HepG2 (cell line): ENCODE measurements at regions not wholly inside any gene's neighbourhood (a gene's known extent, or its start where the extent isn't known, plus 50 kb on each side); places are given as distances from the start of the nearest gene placed in this dataset.

Experiments used
- ATAC-seq: fragments of 200-7000 bp; cut with Tn5 transposase; 3 replicates; pipeline ENCODE4 v1.9.1; 2020; ENCODE audit warnings: mild to moderate bottlenecking, moderate library complexity
- BruUV-seq: library from RNA; stranded (reverse); fragments of 400-500 nt; replicated peaks from 2 replicates; lab custom pipeline; 2021; lab: Mats Ljungman, UMichigan
- CTCF ChIA-PET: fragments of 300-600 bp; formaldehyde crosslinking; extraction: SDS; loops from one replicate; lab custom pipeline; 2021; ENCODE audit warnings: low total read pairs, inconsistent platforms, low intra/inter-chr PET ratio; lab: Yijun Ruan, JAX
- POLR2A ChIA-PET: fragments of 350-600 bp; sonication (Branson Sonifier 250); formaldehyde crosslinking; loops from one replicate; lab custom pipeline; 2020; ENCODE audit warnings: antibody characterized with exemption, inconsistent platforms; lab: Yijun Ruan, JAX
- DNase-seq: peaks from one replicate; pipeline ENCODE4 v3.0.0-alpha.2; 2015; ENCODE audit warnings: low spot score
- FAIRE-seq: peaks from 3 replicates; lab custom pipeline; 2011; peaks lifted over from hg19 to GRCh38; lab: Jason Lieb, UNC
- H2AFZ ChIP-seq: one replicate; pipeline ENCODE4 v1.6.1; 2011; ENCODE audit warnings: low read length, inconsistent platforms
- H3K27ac ChIP-seq: fragments of 300-600 bp; 3 replicates; pipeline ENCODE4 v1.8.0; 2011; ENCODE audit warnings: mixed run types, mild to moderate bottlenecking, mixed read lengths, low read length, inconsistent platforms; ENCODE audit not compliant: insufficient read depth; ENCODE audit errors: extremely low read length
- H3K27me3 ChIP-seq, 2 experiments: fragments of 200-600 bp in 1 of 2; 2 replicates in 1 of 2; 3 replicates in 1 of 2; pipeline versions ENCODE4 v1.6.0 to v1.8.0; 2011; ENCODE audit warnings: low read length in 2 of 2, mild to moderate bottlenecking in 2 of 2, moderate library complexity in 2 of 2, inconsistent platforms in 1 of 2; ENCODE audit not compliant: insufficient read depth in 2 of 2, control insufficient read depth in 1 of 2
- H3K36me3 ChIP-seq, 2 experiments: fragments of 200-600 bp in 1 of 2; replicated peaks in 1 of 2; 2 replicates in 1 of 2; 3 replicates in 1 of 2; pipeline versions ENCODE4 v1.5.1 to v1.8.0; 2011; ENCODE audit warnings: low read length in 2 of 2, inconsistent platforms in 1 of 2; ENCODE audit not compliant: insufficient read depth in 2 of 2, control insufficient read depth in 1 of 2
- H3K4me1 ChIP-seq: 2 replicates; pipeline ENCODE4 v1.5.1; 2012; ENCODE audit warnings: low read length, inconsistent platforms; ENCODE audit not compliant: insufficient read depth
- H3K4me2 ChIP-seq: 2 replicates; pipeline ENCODE4 v1.6.0; 2011; ENCODE audit warnings: low read depth, low read length, inconsistent platforms
- H3K4me3 ChIP-seq, 3 experiments: fragments of 200-600 bp in 1 of 3; sonication (generic), shearing (Covaris generic) in 1 of 3; replicated peaks in 1 of 3; 2 replicates each; pipeline ENCODE4 v1.5.1; 2011 to 2016; ENCODE audit warnings: low read length in 3 of 3, inconsistent platforms in 2 of 3, low read depth in 2 of 3, mild to moderate bottlenecking in 2 of 3, control low read depth in 1 of 3, mixed read lengths in 1 of 3; ENCODE audit not compliant: insufficient read depth in 1 of 3
- H3K79me2 ChIP-seq: one replicate; pipeline ENCODE4 v1.6.1; 2011; ENCODE audit warnings: low read length, inconsistent platforms; ENCODE audit not compliant: insufficient read depth
- H3K9ac ChIP-seq: 2 replicates; pipeline ENCODE4 v1.6.0; 2011; ENCODE audit warnings: mild to moderate bottlenecking, low read depth, low read length, inconsistent platforms; ENCODE audit not compliant: insufficient read depth
- H3K9me3 ChIP-seq: 2 replicates; pipeline ENCODE4 v1.5.1; 2012; ENCODE audit warnings: mild to moderate bottlenecking, low read length
- H4K20me1 ChIP-seq: 2 replicates; pipeline ENCODE4 v1.6.0; 2011; ENCODE audit warnings: inconsistent platforms, mild to moderate bottlenecking, low read length, moderate library complexity; ENCODE audit not compliant: insufficient read depth
- CCAR2 ChIP-seq: fragments of 200-400 bp; formaldehyde crosslinking; optimal IDR thresholded peaks from 2 replicates; pipeline ENCODE3; 2018; ENCODE audit warnings: low read depth, mild to moderate bottlenecking, low read length, moderate library complexity
- DR1 ChIP-seq: sonication (generic); formaldehyde crosslinking; IDR thresholded peaks from 2 replicates; pipeline ENCODE4 v1.8.0; 2021; ENCODE audit warnings: mild to moderate bottlenecking, missing genetic modification reagents, inconsistent platforms
- HNRNPUL1 ChIP-seq: fragments of 200-400 bp; formaldehyde crosslinking; IDR thresholded peaks from 2 replicates; pipeline ENCODE4 v1.6.1; 2017; ENCODE audit warnings: low read depth, mild to moderate bottlenecking, low read length, moderate library complexity
- KDM1A ChIP-seq: IDR thresholded peaks from 2 replicates; pipeline ENCODE4 v1.6.1; 2016; ENCODE audit warnings: missing compliant biosample characterization
- MXD3 ChIP-seq: IDR thresholded peaks from 2 replicates; pipeline ENCODE4 v1.6.1; 2016; ENCODE audit warnings: mild to moderate bottlenecking, missing biosample characterization, missing genetic modification reagents
- NCOA5 ChIP-seq: sonication (generic); formaldehyde crosslinking; IDR thresholded peaks from 2 replicates; pipeline ENCODE4 v1.4.0; 2020; ENCODE audit warnings: missing genetic modification reagents
- SP140L ChIP-seq: sonication (generic); formaldehyde crosslinking; IDR thresholded peaks from 2 replicates; pipeline ENCODE4 v1.4.0; 2020; ENCODE audit warnings: missing genetic modification reagents, borderline replicate concordance
- ZBTB38 ChIP-seq: sonication (generic); formaldehyde crosslinking; IDR thresholded peaks from 2 replicates; pipeline ENCODE4 v1.5.1; 2020; ENCODE audit warnings: mild to moderate bottlenecking, missing genetic modification reagents
- ZEB1 ChIP-seq: IDR thresholded peaks from 2 replicates; pipeline ENCODE4 v1.6.1; 2012; ENCODE audit warnings: mild to moderate bottlenecking, low read depth, inconsistent platforms; ENCODE audit not compliant: insufficient replicate concordance
- ZFX ChIP-seq: sonication (generic); formaldehyde crosslinking; IDR thresholded peaks from 2 replicates; pipeline ENCODE4 v1.4.0; 2020; ENCODE audit warnings: mild to moderate bottlenecking, low read depth, missing genetic modification reagents, moderate library complexity
- ZNF136 ChIP-seq: sonication (generic); formaldehyde crosslinking; IDR thresholded peaks from 2 replicates; pipeline ENCODE4 v1.8.1; 2022; ENCODE audit warnings: low read depth, mild to moderate bottlenecking, moderate library complexity, missing genetic modification reagents
- ZNF296 ChIP-seq: sonication (generic); formaldehyde crosslinking; conservative IDR thresholded peaks from 2 replicates; pipeline ENCODE4 v1.5.0; 2020; ENCODE audit warnings: mild to moderate bottlenecking, missing genetic modification reagents
- ZNF33B ChIP-seq: sonication (generic); formaldehyde crosslinking; IDR thresholded peaks from 2 replicates; pipeline ENCODE4 v1.5.1; 2020; ENCODE audit warnings: mild to moderate bottlenecking, missing genetic modification reagents
- ZSCAN31 ChIP-seq: sonication (generic); formaldehyde crosslinking; IDR thresholded peaks from 2 replicates; pipeline ENCODE4 v1.5.0; 2020; ENCODE audit warnings: low read depth, mild to moderate bottlenecking, missing genetic modification reagents
- in situ Hi-C: cut with HindIII; loops from 2 replicates; pipeline ENCODE4 v1.10.0; 2017; ENCODE audit warnings: low pct_unique_long_range_greater_than_20kb; ENCODE audit not compliant: extremely low pct_ligation_motif_present
- intact Hi-C: fragments of 100-400 bp; cut with micrococcal nuclease; formaldehyde crosslinking; loops from one replicate; pipeline ENCODE4 v1.10.0; 2022; ENCODE audit not compliant: unreplicated experiment
- TF ChIP-seq, protein P1 (sequence below): IDR thresholded peaks from 2 replicates; pipeline ENCODE4 v1.6.1; 2016; ENCODE audit warnings: control low read depth

DNA sequence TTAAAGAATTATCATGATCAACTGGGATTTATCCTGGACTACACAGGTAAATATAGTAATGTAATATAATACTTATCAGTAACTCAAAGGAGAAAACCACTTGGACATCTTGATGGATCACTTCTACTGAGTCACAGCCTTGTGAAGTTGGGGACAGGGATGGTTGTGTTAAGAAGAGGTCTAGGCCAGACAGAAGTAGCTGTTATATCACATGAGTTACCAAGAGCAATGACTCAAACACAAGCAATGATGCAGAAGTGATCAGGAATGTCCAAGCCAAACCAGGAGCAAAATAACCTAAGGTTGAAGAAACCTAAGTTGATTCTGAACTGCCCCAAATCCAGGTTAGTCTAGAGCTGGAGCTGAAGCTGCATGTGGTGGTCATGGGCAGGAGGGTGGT, 424.5 kb upstream of the DAB1 start:
- CTCF ChIA-PET, result no interaction called here
- H3K4me2 ChIP-seq, result no peak overlapping the region
- H3K27ac ChIP-seq, result no peak overlapping the region
- no peaks in the 10 kb centered on the region for H3K9me3 ChIP-seq
- H3K4me3 ChIP-seq, result no peak overlapping the region
- ATAC-seq, result no peak
- H3K36me3 ChIP-seq, result no peaks in the 10 kb centered on the region
- no peak overlapping the region for H3K9ac ChIP-seq
- BruUV-seq, result no TSS peak
- TF ChIP-seq SP140L, result no peak
- no peak for TF ChIP-seq HNRNPUL1
- no peak for TF ChIP-seq DR1 (CRISPR knock-in tag)
- TF ChIP-seq ZNF296 (CRISPR knock-in tag), result no peak
- TF ChIP-seq, protein P1, sequence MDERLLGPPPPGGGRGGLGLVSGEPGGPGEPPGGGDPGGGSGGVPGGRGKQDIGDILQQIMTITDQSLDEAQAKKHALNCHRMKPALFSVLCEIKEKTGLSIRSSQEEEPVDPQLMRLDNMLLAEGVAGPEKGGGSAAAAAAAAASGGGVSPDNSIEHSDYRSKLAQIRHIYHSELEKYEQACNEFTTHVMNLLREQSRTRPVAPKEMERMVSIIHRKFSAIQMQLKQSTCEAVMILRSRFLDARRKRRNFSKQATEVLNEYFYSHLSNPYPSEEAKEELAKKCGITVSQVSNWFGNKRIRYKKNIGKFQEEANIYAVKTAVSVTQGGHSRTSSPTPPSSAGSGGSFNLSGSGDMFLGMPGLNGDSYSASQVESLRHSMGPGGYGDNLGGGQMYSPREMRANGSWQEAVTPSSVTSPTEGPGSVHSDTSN (CRISPR knock-in tag), result no peak
- no peak for TF ChIP-seq ZFX
- TF ChIP-seq ZBTB38 (CRISPR knock-in tag), result no peak
- no peak for TF ChIP-seq ZNF136 (CRISPR knock-in tag)
- TF ChIP-seq ZEB1, result no peak
- TF ChIP-seq NCOA5 (CRISPR knock-in tag), result no peak
- no peak for TF ChIP-seq MXD3 (CRISPR knock-in tag)
- TF ChIP-seq ZNF33B (CRISPR knock-in tag), result no peak
- TF ChIP-seq CCAR2, result no peak
- no peak for TF ChIP-seq KDM1A (CRISPR knock-in tag)
- no peak for TF ChIP-seq ZSCAN31
- TF ChIP-seq, all 625 proteins: peak for 0
- H3K4me1 ChIP-seq, result no peaks in the 10 kb centered on the region
- intact Hi-C loops (no loop called here), in situ Hi-C loops (no loop called here)
- no peak for DNase-seq
- no peak for FAIRE-seq
- no peaks in the 10 kb centered on the region for H3K79me2 ChIP-seq
- no peaks in the 10 kb centered on the region for H3K27me3 ChIP-seq
- POLR2A ChIA-PET, result no interaction called here
- H4K20me1 ChIP-seq, result no peaks in the 10 kb centered on the region
- H2AFZ ChIP-seq, result no peak overlapping the region
